GM19468 (cell line): ENCODE measurements at regions not wholly inside any gene's neighbourhood (a gene's known extent, or its start where the extent isn't known, plus 50 kb on each side); places are given as distances from the start of the nearest gene placed in this dataset.

Experiments
- ATAC-seq: cut with Tn5 transposase; IDR thresholded peaks from one replicate; pipeline ENCODE4 v1.9.1; 2021; ENCODE audit warnings: mild to moderate bottlenecking, moderate library complexity, moderate number of reproducible peaks; ENCODE audit not compliant: unreplicated experiment; ENCODE audit errors: extremely low read depth

- ATAC-seq, result no peak
Observed at GRCh38 chr10:130983749-130984148, 327.8 kb downstream of the TCERG1L start.

GRCh38 chr10:130984686-130985085 is 326.8 kb downstream of the TCERG1L start:
- no peak for ATAC-seq

GRCh38 chr10:130985158-130985753 is 326.3 kb downstream of the TCERG1L start:
- ATAC-seq, result no peak

GRCh38 chr10:130986846-130987245 is 324.7 kb downstream of the TCERG1L start:
- no peak for ATAC-seq

GRCh38 chr10:130987401-130987800 is 324.1 kb downstream of the TCERG1L start:
- no peak for ATAC-seq

- no peak for ATAC-seq
Observed at GRCh38 chr10:130989670-130990232, 321.8 kb downstream of the TCERG1L start.

GRCh38 chr10:130990486-130990885 is 321.0 kb downstream of the TCERG1L start:
- no peak for ATAC-seq

GRCh38 chr10:130992802-130993523 is 318.6 kb downstream of the TCERG1L start:
- ATAC-seq, result no peak

- ATAC-seq, result no peak
Observed at GRCh38 chr10:130993612-130994011, 317.9 kb downstream of the TCERG1L start.

- ATAC-seq, result no peak
Observed at GRCh38 chr10:130994191-130994590, 317.3 kb downstream of the TCERG1L start.

GRCh38 chr10:130994845-130995244 is 316.7 kb downstream of the TCERG1L start:
- ATAC-seq, result no peak

- no peak for ATAC-seq
Observed at GRCh38 chr10:130997267-130998045, 314.1 kb downstream of the TCERG1L start.

GRCh38 chr10:130998046-130998435 is 313.5 kb downstream of the TCERG1L start:
- no peak for ATAC-seq

GRCh38 chr10:130998642-130999041 is 312.9 kb downstream of the TCERG1L start:
- no peak for ATAC-seq

GRCh38 chr10:130999376-131000202 is 311.9 kb downstream of the TCERG1L start:
- ATAC-seq, result no peak

GRCh38 chr10:131000244-131000643 is 311.3 kb downstream of the TCERG1L start:
- no peak for ATAC-seq

- ATAC-seq, result no peak
Observed at GRCh38 chr10:131000743-131001142, 310.8 kb downstream of the TCERG1L start.

GRCh38 chr10:131001438-131001837 is 310.1 kb downstream of the TCERG1L start:
- no peak for ATAC-seq

- ATAC-seq, result no peak
Observed at GRCh38 chr10:131002031-131002861, 309.3 kb downstream of the TCERG1L start.
